Neural cell (in vitro differentiated cells): ENCODE measurements at regions not wholly inside any gene's neighbourhood (a gene's known extent, or its start where the extent isn't known, plus 50 kb on each side); places are given as distances from the start of the nearest gene placed in this dataset.

Source experiments
- H2AFZ ChIP-seq: fragments of 200-600, 300-800 bp; sonication (generic), shearing (Covaris generic); 2 replicates; pipeline ENCODE4 v1.6.0; 2014; ENCODE audit warnings: low read depth, mild to moderate bottlenecking, antibody characterized with exemption, low read length, moderate library complexity
- H3F3A ChIP-seq: fragments of 200-600 bp; shearing (Covaris generic); 2 replicates; pipeline ENCODE4 v1.6.1; 2016; ENCODE audit warnings: mild to moderate bottlenecking, moderate library complexity, mixed read lengths, antibody characterized with exemption, low read length; ENCODE audit not compliant: insufficient read depth, poor library complexity, severe bottlenecking
- H3K27ac ChIP-seq: fragments of 200-600, 300-800 bp; sonication (generic), shearing (Covaris generic); 2 replicates; pipeline ENCODE4 v1.5.1; 2014; ENCODE audit warnings: mild to moderate bottlenecking, low read length, moderate library complexity
- H3K27me3 ChIP-seq: fragments of 300-800, 200-600 bp; sonication (generic), shearing (Covaris generic); 2 replicates; pipeline ENCODE4 v1.6.0; 2014; ENCODE audit warnings: mild to moderate bottlenecking, low read depth, low read length, moderate library complexity; ENCODE audit not compliant: insufficient read depth
- H3K36me3 ChIP-seq: fragments of 300-800, 200-600 bp; sonication (generic), shearing (Covaris generic); 2 replicates; pipeline ENCODE4 v1.5.1; 2014; ENCODE audit warnings: mild to moderate bottlenecking, antibody characterized with exemption, low read length, moderate library complexity; ENCODE audit not compliant: insufficient read depth
- H3K4me2 ChIP-seq: fragments of 300-800, 200-600 bp; sonication (generic), shearing (Covaris generic); 2 replicates; pipeline ENCODE4 v1.6.0; 2014; ENCODE audit warnings: mild to moderate bottlenecking, low read length
- H3K4me3 ChIP-seq: fragments of 300-800, 200-600 bp; sonication (generic), shearing (Covaris generic); 2 replicates; pipeline ENCODE4 v1.5.1; 2014; ENCODE audit warnings: mild to moderate bottlenecking, low read length, moderate library complexity
- H3K79me2 ChIP-seq: fragments of 200-600 bp; shearing (Covaris generic); replicated peaks from 2 replicates; pipeline ENCODE4 v1.6.0; 2014; ENCODE audit warnings: mild to moderate bottlenecking, low read length, moderate library complexity; ENCODE audit not compliant: insufficient read depth
- H3K9ac ChIP-seq: fragments of 300-800, 200-600 bp; sonication (generic), shearing (Covaris generic); 2 replicates; pipeline ENCODE4 v1.6.1; 2016; ENCODE audit warnings: mild to moderate bottlenecking, low read length, mixed read lengths
- H3K9me2 ChIP-seq: fragments of 200-600 bp; shearing (Covaris generic); 2 replicates; pipeline ENCODE4 v1.6.1; 2016; ENCODE audit warnings: mild to moderate bottlenecking, low read length, mixed read lengths; ENCODE audit not compliant: insufficient read depth
- H3K9me3 ChIP-seq: fragments of 200-600, 300-800 bp; sonication (generic), shearing (Covaris generic); 2 replicates; pipeline ENCODE4 v1.6.1; 2016; ENCODE audit warnings: mild to moderate bottlenecking, mixed run types, low read length, moderate library complexity, mixed read lengths
- H4K20me1 ChIP-seq: fragments of 200-600 bp; shearing (Covaris generic); 2 replicates; pipeline ENCODE4 v1.6.1; 2016; ENCODE audit warnings: mild to moderate bottlenecking, mixed run types; ENCODE audit not compliant: insufficient read depth
- CTCF ChIP-seq: fragments of 450-650 bp; IDR thresholded peaks from 2 replicates; pipeline ENCODE4 v1.5.1; 2014; ENCODE audit warnings: antibody characterized with exemption, mild to moderate bottlenecking, moderate library complexity; ENCODE audit not compliant: poor library complexity, severe bottlenecking
- EP300 ChIP-seq: fragments of 450-650 bp; conservative IDR thresholded peaks from 2 replicates; pipeline ENCODE4 v1.6.1; 2014; ENCODE audit warnings: antibody characterized with exemption, mild to moderate bottlenecking, moderate library complexity; ENCODE audit not compliant: poor library complexity, severe bottlenecking
- EZH2 ChIP-seq: fragments of 200-600, 300-800 bp; shearing (Covaris generic), sonication (generic); IDR thresholded peaks from 2 replicates; pipeline ENCODE4 v1.6.1; 2014; ENCODE audit warnings: antibody characterized with exemption, low read length, borderline replicate concordance, mild to moderate bottlenecking; ENCODE audit not compliant: insufficient read depth, poor library complexity, severe bottlenecking
- MXI1 ChIP-seq: fragments of 450-650 bp; conservative IDR thresholded peaks from 2 replicates; pipeline ENCODE4 v1.6.1; 2014; ENCODE audit warnings: antibody characterized with exemption, mild to moderate bottlenecking; ENCODE audit not compliant: poor library complexity, severe bottlenecking
- POLR2AphosphoS5 ChIP-seq: IDR thresholded peaks from 2 replicates; pipeline ENCODE4 v1.6.1; 2012
- RAD21 ChIP-seq: fragments of 450-650 bp; conservative IDR thresholded peaks from 2 replicates; pipeline ENCODE4 v1.6.1; 2014; ENCODE audit warnings: antibody characterized with exemption, mild to moderate bottlenecking, moderate library complexity
- REST ChIP-seq: IDR thresholded peaks from 2 replicates; pipeline ENCODE4 v1.6.1; 2012; ENCODE audit warnings: borderline replicate concordance
- SMC3 ChIP-seq: fragments of 450-650 bp; conservative IDR thresholded peaks from 2 replicates; pipeline ENCODE4 v1.6.1; 2014; ENCODE audit warnings: antibody characterized with exemption, mild to moderate bottlenecking, moderate library complexity; ENCODE audit not compliant: poor library complexity
- TAF1 ChIP-seq: IDR thresholded peaks from 2 replicates; pipeline ENCODE4 v1.6.1; 2012; ENCODE audit warnings: low read depth

- TF ChIP-seq SMC3, result no peak
- no peak for TF ChIP-seq MXI1
Observed at GRCh38 chr11:80620867-80621266, 1180.0 kb upstream of the TENM4 start (continued).

GRCh38 chr11:80617156-80617555 is 1176.3 kb upstream of the TENM4 start:
- H3K4me3 ChIP-seq, result no peak overlapping the region
- H3F3A ChIP-seq, result no peaks in the 10 kb centered on the region
- H4K20me1 ChIP-seq, result no peaks in the 10 kb centered on the region
- no peak overlapping the region for H3K27ac ChIP-seq
- H3K9ac ChIP-seq, result no peak overlapping the region
- H3K9me3 ChIP-seq, result no peaks in the 10 kb centered on the region
- no peaks in the 10 kb centered on the region for H3K9me2 ChIP-seq
- no peak overlapping the region for H2AFZ ChIP-seq
- no peak for TF ChIP-seq EP300
- no peak for TF ChIP-seq POLR2AphosphoS5
- no peak for TF ChIP-seq EZH2
- no peak for TF ChIP-seq RAD21
- no peak for TF ChIP-seq REST
- no peak for TF ChIP-seq TAF1
- no peak for TF ChIP-seq MXI1
- no peak for TF ChIP-seq SMC3
- TF ChIP-seq CTCF, result no peak
- H3K4me2 ChIP-seq, result no peak overlapping the region
- H3K27me3 ChIP-seq, result no peaks in the 10 kb centered on the region
- H3K79me2 ChIP-seq, result no peaks in the 10 kb centered on the region
- H3K36me3 ChIP-seq, result no peaks in the 10 kb centered on the region

GRCh38 chr11:80616070-80616800 is 1175.4 kb upstream of the TENM4 start:
- Histone ChIP-seq H3K4me3 (no peak overlapping the region), H3K4me2 (no peak overlapping the region), H3K9ac (no peak overlapping the region), H3K9me2 (no peaks in the 10 kb centered on the region), H3K9me3 (no peaks in the 10 kb centered on the region), H4K20me1 (no peaks in the 10 kb centered on the region), H3K79me2 (no peaks in the 10 kb centered on the region), H3K27me3 (no peaks in the 10 kb centered on the region), H3F3A (no peaks in the 10 kb centered on the region), H2AFZ (no peak overlapping the region), H3K27ac (no peak overlapping the region), H3K36me3 (no peaks in the 10 kb centered on the region)
- TF ChIP-seq MXI1, result no peak
- no peak for TF ChIP-seq TAF1
- no peak for TF ChIP-seq REST
- TF ChIP-seq EP300, result no peak
- TF ChIP-seq POLR2AphosphoS5, result no peak
- no peak for TF ChIP-seq RAD21
- no peak for TF ChIP-seq CTCF
- TF ChIP-seq EZH2, result no peak
- no peak for TF ChIP-seq SMC3
